Choroid plexus epithelial cell (primary cell): ENCODE measurements at regions not wholly inside any gene's neighbourhood (a gene's known extent, or its start where the extent isn't known, plus 50 kb on each side); places are given as distances from the start of the nearest gene placed in this dataset.

Experiments
- DNase-seq: peaks from one replicate; pipeline ENCODE4 v3.0.0-alpha.2; 2010; ENCODE audit warnings: low read depth
- H3K4me3 ChIP-seq: 2 replicates; pipeline ENCODE4 v1.5.1; 2011; ENCODE audit warnings: low read depth, mild to moderate bottlenecking, control low read depth, low read length, moderate library complexity
- TF ChIP-seq, protein P1 (sequence below): conservative IDR thresholded peaks from 2 replicates; pipeline ENCODE4 v1.5.1; 2011; ENCODE audit warnings: low read depth, mild to moderate bottlenecking, control low read depth, inconsistent platforms, low read length, moderate library complexity

DNA sequence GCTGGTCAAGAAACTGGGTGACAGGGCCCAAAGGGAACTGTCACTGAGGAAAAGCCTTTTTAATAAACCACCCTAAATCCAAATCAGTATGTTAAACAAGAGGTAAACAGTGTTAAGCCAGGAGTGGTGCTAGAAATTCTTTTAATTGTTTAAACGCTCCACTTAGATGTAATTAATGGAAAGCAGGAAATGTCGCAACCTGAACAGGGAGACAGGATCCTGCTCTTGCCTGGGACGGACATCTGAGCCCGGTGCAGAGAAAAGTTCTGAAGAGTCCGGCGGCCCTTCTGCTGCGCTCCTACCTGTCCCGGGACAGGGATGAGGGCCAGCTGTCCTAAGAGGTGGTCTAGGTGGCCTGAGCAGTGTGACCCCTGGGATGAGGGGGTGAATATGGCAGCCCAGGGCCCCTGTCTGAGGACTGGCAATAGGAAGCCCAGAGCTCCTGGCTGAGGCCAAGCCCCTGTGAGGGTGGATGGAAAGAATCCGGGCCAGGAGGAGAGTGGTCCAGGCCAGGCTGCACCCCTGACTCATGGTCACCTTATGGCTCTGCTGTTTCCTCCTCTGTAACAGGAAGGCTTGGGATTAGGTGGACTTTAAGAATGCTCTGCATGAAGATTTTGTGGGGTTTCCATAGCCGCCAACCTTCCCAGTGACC is 112.8 kb upstream of the GJB6 start:
- TF ChIP-seq, protein P1, sequence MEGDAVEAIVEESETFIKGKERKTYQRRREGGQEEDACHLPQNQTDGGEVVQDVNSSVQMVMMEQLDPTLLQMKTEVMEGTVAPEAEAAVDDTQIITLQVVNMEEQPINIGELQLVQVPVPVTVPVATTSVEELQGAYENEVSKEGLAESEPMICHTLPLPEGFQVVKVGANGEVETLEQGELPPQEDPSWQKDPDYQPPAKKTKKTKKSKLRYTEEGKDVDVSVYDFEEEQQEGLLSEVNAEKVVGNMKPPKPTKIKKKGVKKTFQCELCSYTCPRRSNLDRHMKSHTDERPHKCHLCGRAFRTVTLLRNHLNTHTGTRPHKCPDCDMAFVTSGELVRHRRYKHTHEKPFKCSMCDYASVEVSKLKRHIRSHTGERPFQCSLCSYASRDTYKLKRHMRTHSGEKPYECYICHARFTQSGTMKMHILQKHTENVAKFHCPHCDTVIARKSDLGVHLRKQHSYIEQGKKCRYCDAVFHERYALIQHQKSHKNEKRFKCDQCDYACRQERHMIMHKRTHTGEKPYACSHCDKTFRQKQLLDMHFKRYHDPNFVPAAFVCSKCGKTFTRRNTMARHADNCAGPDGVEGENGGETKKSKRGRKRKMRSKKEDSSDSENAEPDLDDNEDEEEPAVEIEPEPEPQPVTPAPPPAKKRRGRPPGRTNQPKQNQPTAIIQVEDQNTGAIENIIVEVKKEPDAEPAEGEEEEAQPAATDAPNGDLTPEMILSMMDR, result no peak
- no peak for DNase-seq
- no peak overlapping the region for H3K4me3 ChIP-seq

GRCh38 chr13:20342311-20342710 is 110.2 kb upstream of the GJB6 start:
- H3K4me3 ChIP-seq, result no peak overlapping the region
- no peak for DNase-seq
- TF ChIP-seq, protein P1, result no peak

- H3K4me3 ChIP-seq, result peak overlapping the region; percentile 14
- DNase-seq, result peak; percentile 20
- TF ChIP-seq, protein P1, result no peak
Measured at GRCh38 chr13:20340759-20341171, 108.6 kb upstream of the GJB6 start.

- peak overlapping the region; percentile 14 for H3K4me3 ChIP-seq
- TF ChIP-seq, protein P1, result no peak
- peak; percentile 17 for DNase-seq
Measured at GRCh38 chr13:20340136-20340758, 108.1 kb upstream of the GJB6 start.

- no peak overlapping the region for H3K4me3 ChIP-seq
- no peak for DNase-seq
- TF ChIP-seq, protein P1, result no peak
Measured at GRCh38 chr13:20337884-20338551, 105.9 kb upstream of the GJB6 start.

DNA sequence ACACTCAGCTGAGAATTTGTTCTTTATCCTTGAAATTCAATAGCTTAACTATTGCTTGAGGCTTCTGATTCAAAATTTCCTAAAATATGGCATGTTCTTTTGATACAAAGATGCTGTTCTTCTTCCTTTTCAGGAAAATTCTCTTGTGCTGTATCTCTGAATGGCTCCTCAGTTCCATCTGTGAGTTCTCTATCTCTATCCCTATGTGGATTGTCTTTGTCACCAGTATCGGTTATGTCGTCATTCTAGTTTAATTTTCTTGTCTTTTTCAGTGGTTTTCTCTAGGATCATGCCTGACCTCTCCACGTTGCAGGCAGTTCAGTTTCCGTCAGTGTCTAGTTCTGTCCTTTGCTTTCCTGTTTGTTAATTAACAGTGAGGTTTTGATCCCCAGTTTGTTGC is 104.6 kb upstream of the GJB6 start:
- DNase-seq, result no peak
- TF ChIP-seq, protein P1, result no peak
- no peak overlapping the region for H3K4me3 ChIP-seq

GRCh38 chr13:20334309-20334708 is 102.2 kb upstream of the GJB6 start:
- H3K4me3 ChIP-seq, result no peak overlapping the region
- no peak for DNase-seq
- TF ChIP-seq, protein P1, result no peak
